ENCODE measurements at regions not wholly inside any gene's neighbourhood (a gene's known extent, or its start where the extent isn't known, plus 50 kb on each side); places are given as distances from the start of the nearest gene placed in this dataset.

GRCh38 chr17:83004791-83005380 is 74.5 kb upstream of the METRNL start:
- TF ChIP-seq CTCF (optimal IDR thresholded peaks at IDR 0.05 in 1 of 3, IDR thresholded peaks at IDR 0.05 in 1 of 3, conservative IDR thresholded peaks at IDR 0.05 in 1 of 3; ENCODE audit: extremely low read depth in 1 of 3, insufficient read depth in 2 of 3, low read length in 3 of 3) (no peak), EZH2 (IDR thresholded peaks at IDR 0.05; ENCODE audit: low read length) (no peak)
